Tibial nerve (tissue), 4 donors: ENCODE measurements at regions not wholly inside any gene's neighbourhood (a gene's known extent, or its start where the extent isn't known, plus 50 kb on each side); places are given as distances from the start of the nearest gene placed in this dataset.

Experiments used
- DNase-seq, 2 donors: peaks; one replicate each; pipeline ENCODE4 v3.0.0-alpha.2; 2019; ENCODE audit warnings: low spot score in 2 of 2
- H3K27ac ChIP-seq, 4 donors: fragments of 200-600 bp; sonication (generic) in 3 of 4; one replicate each; pipeline ENCODE4 v1.5.1; 2017 to 2019; ENCODE audit warnings: mild to moderate bottlenecking in 1 of 4
- H3K27me3 ChIP-seq, 2 donors: fragments of 200-600 bp; sonication (generic) in 1 of 2; one replicate each; pipeline versions ENCODE4 v1.5.1 to v1.6.0; 2017 to 2019
- H3K36me3 ChIP-seq, 3 donors: fragments of 200-600 bp; sonication (generic); one replicate each; pipeline ENCODE4 v1.5.1; 2018 to 2019
- H3K4me1 ChIP-seq, 4 donors: fragments of 200-600 bp; sonication (generic) in 3 of 4; one replicate each; pipeline ENCODE4 v1.5.1; 2017 to 2019
- H3K4me3 ChIP-seq, 4 donors: fragments of 200-600 bp; sonication (generic) in 3 of 4; one replicate each; pipeline ENCODE4 v1.5.1; 2017 to 2019; ENCODE audit warnings: mild to moderate bottlenecking in 1 of 4, moderate library complexity in 1 of 4
- H3K9me3 ChIP-seq, 4 donors: fragments of 200-600 bp; sonication (generic) in 3 of 4; one replicate each; pipeline ENCODE4 v1.5.1; 2017 to 2019
- EP300 ChIP-seq, 2 donors: sonication (generic); formaldehyde crosslinking; IDR thresholded peaks; one replicate each; pipeline ENCODE4 v1.6.1; 2017; ENCODE audit warnings: antibody characterized with exemption in 2 of 2, mild to moderate bottlenecking in 1 of 2
- POLR2A ChIP-seq, 2 donors: fragments of 450-650 bp; IDR thresholded peaks; one replicate each; pipeline ENCODE4 v1.6.1; 2017; ENCODE audit warnings: antibody characterized with exemption in 2 of 2, mild to moderate bottlenecking in 2 of 2, moderate library complexity in 2 of 2
- WGBS, 2 donors: methylation state at CpG; one replicate each; pipeline ENCODE4 v1.1.5; 2018; 5-methylcytosine and 5-hydroxymethylcytosine counted together
- TF ChIP-seq, protein P1 (sequence below), 5 experiments: fragments of 200-600 bp in 3 of 5; fragments of 450-650 bp in 2 of 5; sonication (generic) in 3 of 5; IDR thresholded peaks; one replicate each; pipeline ENCODE4 v1.5.1; 2016 to 2019; ENCODE audit warnings: antibody characterized with exemption in 5 of 5, mild to moderate bottlenecking in 3 of 5, moderate library complexity in 2 of 5

DNA sequence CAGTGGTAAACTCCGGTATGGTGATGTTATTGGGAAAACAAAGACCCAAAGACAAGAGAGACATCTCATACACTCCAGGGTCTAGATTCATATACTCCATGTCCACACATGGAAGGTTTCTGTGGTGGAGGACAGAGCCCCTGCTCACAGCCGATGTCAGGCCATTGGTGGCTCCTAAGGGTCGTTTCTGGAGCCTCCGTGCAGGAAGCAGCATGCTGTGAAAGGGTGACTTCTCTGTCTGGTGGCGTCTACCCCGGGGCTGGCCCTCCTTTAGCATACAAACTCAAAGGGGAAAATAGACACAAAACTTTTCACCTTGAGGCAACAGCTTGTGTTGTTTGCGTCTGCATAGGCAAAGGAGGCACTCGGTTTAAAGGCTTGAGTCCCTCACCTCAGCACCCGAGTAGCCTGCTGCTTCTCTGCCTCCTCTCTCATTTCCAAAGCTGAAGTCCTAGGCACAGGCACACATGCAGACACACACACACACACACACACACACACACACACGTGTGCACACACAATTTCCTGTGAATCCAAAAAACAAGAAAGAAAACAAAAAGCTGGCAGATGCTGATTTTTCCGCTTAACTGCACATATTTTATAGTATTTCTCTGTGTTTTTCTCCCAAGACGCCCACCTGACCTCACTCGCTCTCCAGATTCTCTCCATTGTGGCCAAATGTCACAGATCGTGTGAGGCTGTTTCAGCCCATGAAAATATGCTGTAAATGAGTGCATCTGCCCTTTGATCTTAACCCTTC, 601.4 kb upstream of the MGMT start:
- no peaks in the 10 kb centered on the region for H3K36me3 ChIP-seq
- no peaks in the 10 kb centered on the region for H3K9me3 ChIP-seq
- H3K27ac ChIP-seq, result no peak overlapping the region
- DNase-seq, result peak in 1 of 2 donors; percentile 3
- peaks cover 0 to 31% (median 7%) of the 10 kb centered on the region in 4 donors for H3K4me1 ChIP-seq
- TF ChIP-seq POLR2A (IDR thresholded peaks at IDR 0.05) (no peak), EP300 (IDR thresholded peaks at IDR 0.05) (no peak)
- TF ChIP-seq, protein P1, sequence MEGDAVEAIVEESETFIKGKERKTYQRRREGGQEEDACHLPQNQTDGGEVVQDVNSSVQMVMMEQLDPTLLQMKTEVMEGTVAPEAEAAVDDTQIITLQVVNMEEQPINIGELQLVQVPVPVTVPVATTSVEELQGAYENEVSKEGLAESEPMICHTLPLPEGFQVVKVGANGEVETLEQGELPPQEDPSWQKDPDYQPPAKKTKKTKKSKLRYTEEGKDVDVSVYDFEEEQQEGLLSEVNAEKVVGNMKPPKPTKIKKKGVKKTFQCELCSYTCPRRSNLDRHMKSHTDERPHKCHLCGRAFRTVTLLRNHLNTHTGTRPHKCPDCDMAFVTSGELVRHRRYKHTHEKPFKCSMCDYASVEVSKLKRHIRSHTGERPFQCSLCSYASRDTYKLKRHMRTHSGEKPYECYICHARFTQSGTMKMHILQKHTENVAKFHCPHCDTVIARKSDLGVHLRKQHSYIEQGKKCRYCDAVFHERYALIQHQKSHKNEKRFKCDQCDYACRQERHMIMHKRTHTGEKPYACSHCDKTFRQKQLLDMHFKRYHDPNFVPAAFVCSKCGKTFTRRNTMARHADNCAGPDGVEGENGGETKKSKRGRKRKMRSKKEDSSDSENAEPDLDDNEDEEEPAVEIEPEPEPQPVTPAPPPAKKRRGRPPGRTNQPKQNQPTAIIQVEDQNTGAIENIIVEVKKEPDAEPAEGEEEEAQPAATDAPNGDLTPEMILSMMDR (IDR thresholded peaks at IDR 0.05), result no peak
- no peak overlapping the region for H3K4me3 ChIP-seq
- no peaks in the 10 kb centered on the region for H3K27me3 ChIP-seq
- 49 to 57% methylated on average over 14 of the region's 14 CpGs for WGBS, 2 donors

DNA sequence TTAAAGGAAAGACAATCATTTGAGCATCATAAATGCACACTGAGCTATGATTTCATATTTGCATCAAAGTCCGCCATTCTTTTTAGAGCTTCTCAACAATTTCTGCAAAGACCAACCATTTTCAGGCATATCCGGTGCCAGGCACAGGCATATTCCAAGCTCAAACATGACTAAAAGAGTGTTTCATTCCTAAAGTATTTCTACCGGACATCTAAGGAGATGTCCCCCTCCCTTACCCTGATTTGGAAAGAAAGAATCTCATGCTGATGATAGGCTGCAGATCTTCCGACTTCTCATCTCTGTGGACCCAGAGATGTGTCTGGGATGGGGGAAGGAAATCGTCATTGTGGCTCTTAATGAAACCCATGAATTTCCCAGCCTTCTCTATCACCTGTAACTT, 600.5 kb upstream of the MGMT start:
- Histone ChIP-seq H3K36me3 (no peaks in the 10 kb centered on the region), H3K4me1 (peaks cover 0 to 31% (median 7%) of the 10 kb centered on the region in 4 donors)
- WGBS, 2 donors, result 65 to 76% methylated on average over 5 of the region's 5 CpGs

DNA sequence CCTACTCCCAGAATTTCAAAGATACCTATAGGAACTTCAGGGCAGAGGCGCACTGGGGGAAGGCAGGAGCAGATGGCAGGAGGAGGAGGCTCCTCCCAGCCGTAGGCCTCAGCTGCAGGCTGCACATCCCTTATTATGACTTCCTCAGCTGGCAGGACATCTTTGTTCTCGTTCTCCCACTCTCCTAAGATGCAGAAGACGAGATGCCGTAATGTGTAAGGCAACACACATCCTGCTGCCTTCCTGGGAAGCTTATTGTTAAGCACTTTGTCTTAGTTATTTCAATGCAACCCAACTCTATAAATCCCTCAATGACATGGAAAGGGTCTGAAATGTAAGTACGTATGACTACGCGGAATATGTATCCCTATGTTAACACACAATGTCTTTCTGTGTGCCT, 599.8 kb upstream of the MGMT start:
- H3K4me1 ChIP-seq, result peaks cover 0 to 31% (median 7%) of the 10 kb centered on the region in 4 donors
- no peak for DNase-seq
- H3K36me3 ChIP-seq, result no peaks in the 10 kb centered on the region
- no peak overlapping the region for H3K27ac ChIP-seq
- TF ChIP-seq, protein P1 (IDR thresholded peaks at IDR 0.05), result no peak
- TF ChIP-seq POLR2A (IDR thresholded peaks at IDR 0.05) (no peak), EP300 (IDR thresholded peaks at IDR 0.05) (no peak)
- H3K4me3 ChIP-seq, result no peak overlapping the region
- H3K27me3 ChIP-seq, result no peaks in the 10 kb centered on the region
- H3K9me3 ChIP-seq, result no peaks in the 10 kb centered on the region
- WGBS, 2 donors, result 81 to 89% methylated on average over 8 of the region's 8 CpGs

More for the DNA sequence above, 600.5 kb upstream of the MGMT start:
- H3K27me3 ChIP-seq, result no peaks in the 10 kb centered on the region
- H3K4me3 ChIP-seq, result no peak overlapping the region
- DNase-seq, result no peak
- H3K27ac ChIP-seq, result no peak overlapping the region
- no peak for TF ChIP-seq POLR2A (IDR thresholded peaks at IDR 0.05)
- no peak for TF ChIP-seq EP300 (IDR thresholded peaks at IDR 0.05)
- TF ChIP-seq, protein P1 (IDR thresholded peaks at IDR 0.05), result no peak
- no peaks in the 10 kb centered on the region for H3K9me3 ChIP-seq

DNA sequence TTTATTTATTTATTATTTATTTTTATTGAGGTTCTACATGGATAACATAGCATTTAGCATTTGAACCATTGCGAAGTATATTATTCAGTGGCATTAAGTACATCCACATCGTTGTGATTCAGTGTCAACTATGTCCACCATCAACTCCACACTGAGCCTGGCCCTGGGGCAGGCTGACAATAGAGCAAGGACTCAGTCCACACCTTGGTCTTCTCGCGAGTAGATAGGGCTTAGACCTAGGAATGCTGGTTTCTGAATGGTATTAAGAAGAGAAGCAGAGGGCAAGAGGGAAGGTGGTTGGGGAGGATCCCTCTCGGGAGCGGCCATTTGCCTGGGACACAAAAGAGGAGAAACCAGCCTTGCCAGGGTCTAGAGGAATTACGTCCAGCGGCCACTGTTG, 599.2 kb upstream of the MGMT start:
- WGBS, 2 donors, result 95 to 98% methylated on average over 8 of the region's 8 CpGs

DNA sequence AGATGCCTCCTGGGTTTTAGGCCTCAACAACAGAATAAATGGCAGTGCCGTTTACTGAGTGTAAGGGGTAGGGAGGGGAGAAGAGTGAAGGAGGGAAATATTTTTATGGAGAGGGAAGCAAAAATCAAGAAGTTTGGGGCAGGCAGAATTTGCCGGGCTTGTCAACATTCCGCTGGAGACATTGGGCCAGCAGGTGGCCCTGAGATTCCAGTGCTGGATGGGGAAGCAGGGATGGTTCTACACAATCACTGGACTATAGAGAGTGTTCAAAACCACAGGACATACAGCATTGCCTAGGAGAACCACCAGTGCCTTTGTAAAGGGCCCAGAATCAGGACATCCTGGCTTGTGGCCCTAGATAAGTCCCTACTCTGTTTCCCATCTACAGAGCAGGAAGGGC, 598.6 kb upstream of the MGMT start:
- no peaks in the 10 kb centered on the region for H3K36me3 ChIP-seq
- no peaks in the 10 kb centered on the region for H3K27me3 ChIP-seq
- 91 to 94% methylated on average over 3 of the region's 3 CpGs for WGBS, 2 donors
- H3K9me3 ChIP-seq, result no peaks in the 10 kb centered on the region
- no peak for TF ChIP-seq POLR2A (IDR thresholded peaks at IDR 0.05)
- no peak for TF ChIP-seq EP300 (IDR thresholded peaks at IDR 0.05)
- TF ChIP-seq, protein P1 (IDR thresholded peaks at IDR 0.05), result no peak
- no peak for DNase-seq
- no peak overlapping the region for H3K27ac ChIP-seq
- H3K4me3 ChIP-seq, result no peak overlapping the region
- H3K4me1 ChIP-seq, result peaks cover 0 to 31% (median 7%) of the 10 kb centered on the region in 4 donors

More for the DNA sequence above, 599.2 kb upstream of the MGMT start:
- Histone ChIP-seq H3K27ac (no peak overlapping the region), H3K27me3 (no peaks in the 10 kb centered on the region), H3K36me3 (no peaks in the 10 kb centered on the region), H3K4me3 (no peak overlapping the region), H3K4me1 (peaks cover 0 to 31% (median 7%) of the 10 kb centered on the region in 4 donors), H3K9me3 (no peaks in the 10 kb centered on the region)
- no peak for TF ChIP-seq EP300 (IDR thresholded peaks at IDR 0.05)
- no peak for TF ChIP-seq POLR2A (IDR thresholded peaks at IDR 0.05)
- TF ChIP-seq, protein P1 (IDR thresholded peaks at IDR 0.05), result no peak
- DNase-seq, result no peak
